Aorta (tissue), 5 donors: ENCODE measurements at regions not wholly inside any gene's neighbourhood (a gene's known extent, or its start where the extent isn't known, plus 50 kb on each side); places are given as distances from the start of the nearest gene placed in this dataset.

ENCODE experiments used
- ATAC-seq: fragments of 200-7000 bp; cut with Tn5 transposase; one replicate; pipeline ENCODE4 v1.9.1; 2022; ENCODE audit warnings: moderate library complexity; ENCODE audit not compliant: low FRiP score
- DNase-seq, 2 donors: peaks; one replicate each; pipeline ENCODE4 v3.0.0-alpha.2; 2020
- H3K27ac ChIP-seq, 2 donors: one replicate each; pipeline ENCODE4 v1.5.1; 2013; ENCODE audit warnings: low read length in 2 of 2, mild to moderate bottlenecking in 2 of 2, moderate library complexity in 2 of 2, control low read depth in 1 of 2, inconsistent platforms in 1 of 2, low read depth in 1 of 2
- H3K27me3 ChIP-seq, 2 donors: one replicate each; pipeline ENCODE4 v1.6.1; 2013; ENCODE audit warnings: control low read depth in 1 of 2, low read length in 1 of 2, mild to moderate bottlenecking in 1 of 2, moderate library complexity in 1 of 2; ENCODE audit not compliant: insufficient read depth in 2 of 2, control insufficient read depth in 1 of 2
- H3K36me3 ChIP-seq, 2 donors: one replicate each; pipeline ENCODE4 v1.6.1; 2013; ENCODE audit warnings: control low read depth in 1 of 2, low read length in 1 of 2, mild to moderate bottlenecking in 1 of 2; ENCODE audit not compliant: insufficient read depth in 2 of 2, control insufficient read depth in 1 of 2
- H3K4me1 ChIP-seq, 2 donors: one replicate each; pipeline ENCODE4 v1.6.1; 2013; ENCODE audit warnings: low read length in 2 of 2, control low read depth in 1 of 2, mild to moderate bottlenecking in 1 of 2, moderate library complexity in 1 of 2; ENCODE audit not compliant: insufficient read depth in 2 of 2, control insufficient read depth in 1 of 2
- H3K4me3 ChIP-seq, 2 donors: one replicate each; pipeline ENCODE4 v1.5.1; 2013; ENCODE audit warnings: low read length in 2 of 2, control low read depth in 1 of 2, mild to moderate bottlenecking in 1 of 2
- H3K9me3 ChIP-seq: one replicate; pipeline ENCODE4 v1.6.1; 2013; ENCODE audit warnings: mild to moderate bottlenecking, low read length; ENCODE audit not compliant: control insufficient read depth
- WGBS, 2 donors: extraction: QIAGEN DNeasy Blood & Tissue Kit; methylation state at CpG; one replicate each; pipeline ENCODE4 v1.1.7; 2013; 5-methylcytosine and 5-hydroxymethylcytosine counted together
- intact Hi-C, 2 donors: fragments of 100-400 bp; cut with DNase I; formaldehyde crosslinking; loops; one replicate each; pipeline versions ENCODE4 v1.14.2 to v1.15.0; 2022
- donor health status: healthy with polysubstance abuse.
- donor health status: Bipolar disorder and iron deficiency.
- donor health status: DM: no; HTN: no; CAD: no.
- donor health status: DM: no; HTN: no; CAD: no.
- donor health status: DM: yes; HTN: yes; CAD: no.

DNA sequence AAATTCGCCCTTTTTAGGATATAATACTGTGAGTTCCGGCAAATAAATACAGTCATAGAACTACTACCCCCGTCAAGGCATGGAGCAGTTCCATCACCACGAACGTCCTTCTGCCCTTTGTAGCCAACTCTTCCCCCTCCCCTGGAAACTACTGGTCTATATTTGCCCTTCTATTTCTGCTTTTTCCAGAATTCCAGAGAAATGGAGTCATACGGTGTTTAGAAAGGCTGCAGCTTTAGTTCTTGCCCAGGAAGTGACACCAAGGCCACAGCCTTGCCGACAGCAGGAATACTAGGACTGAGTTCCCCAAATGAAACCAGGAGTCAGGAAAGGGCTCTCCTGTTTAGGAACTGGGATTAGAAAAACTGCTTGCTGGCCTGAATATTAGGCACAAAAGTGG is 291.2 kb downstream of the FAM43A start:
- DNase-seq: no peak

DNA sequence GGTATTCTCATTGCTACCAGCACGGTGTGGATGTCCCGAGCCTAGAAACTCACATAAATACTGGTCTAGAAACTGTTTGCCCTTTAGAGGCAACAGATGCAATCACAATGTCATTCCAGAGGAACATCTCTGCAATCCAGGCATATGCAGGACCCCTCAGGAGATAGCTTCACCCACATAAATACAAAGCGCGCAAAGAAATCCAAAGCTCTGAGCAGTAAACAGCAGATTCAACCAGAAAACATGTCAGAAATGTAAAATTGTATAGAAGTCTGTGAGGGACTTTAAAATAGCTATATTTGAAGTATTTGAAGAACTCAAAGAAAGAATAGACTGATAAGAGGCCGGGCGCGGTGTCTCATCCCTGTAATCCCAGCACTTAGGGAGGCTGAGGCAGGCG is 291.7 kb downstream of the FAM43A start:
- no peaks in the 10 kb centered on the region for H3K9me3 ChIP-seq
- DNase-seq (no peak), ATAC-seq (no peak)
- peak overlapping the region in 1 of 2 donors; percentile 32 for H3K27ac ChIP-seq
- no peak overlapping the region for H3K4me3 ChIP-seq
- intact Hi-C loops: loop anchor here (5.0 to 10.0 kb wide), 3 partner anchors 45 to 293 kb away; partner anchors contain the start of gene FAM43A (in 1 of the 2)
- H3K4me1 ChIP-seq: no peaks in the 10 kb centered on the region
- WGBS, 2 donors: 95 to 96% methylated on average over 8 of the region's 8 CpGs
- H3K27me3 ChIP-seq: no peaks in the 10 kb centered on the region
- no peaks in the 10 kb centered on the region for H3K36me3 ChIP-seq

More for the DNA sequence above, 291.2 kb downstream of the FAM43A start:
- Histone ChIP-seq H3K36me3 (no peaks in the 10 kb centered on the region), H3K9me3 (no peaks in the 10 kb centered on the region), H3K27ac (peak overlapping the region in 1 of 2 donors; percentile 32), H3K27me3 (no peaks in the 10 kb centered on the region), H3K4me1 (no peaks in the 10 kb centered on the region), H3K4me3 (no peak overlapping the region)
- intact Hi-C loops: loop anchor here (5.0 to 10.0 kb wide), 3 partner anchors 45 to 292 kb away; partner anchors contain the start of gene FAM43A (in 1 of the 2)
- 14 to 21% methylated on average over 7 of the region's 7 CpGs for WGBS, 2 donors
- peak; percentile 20 for ATAC-seq

DNA sequence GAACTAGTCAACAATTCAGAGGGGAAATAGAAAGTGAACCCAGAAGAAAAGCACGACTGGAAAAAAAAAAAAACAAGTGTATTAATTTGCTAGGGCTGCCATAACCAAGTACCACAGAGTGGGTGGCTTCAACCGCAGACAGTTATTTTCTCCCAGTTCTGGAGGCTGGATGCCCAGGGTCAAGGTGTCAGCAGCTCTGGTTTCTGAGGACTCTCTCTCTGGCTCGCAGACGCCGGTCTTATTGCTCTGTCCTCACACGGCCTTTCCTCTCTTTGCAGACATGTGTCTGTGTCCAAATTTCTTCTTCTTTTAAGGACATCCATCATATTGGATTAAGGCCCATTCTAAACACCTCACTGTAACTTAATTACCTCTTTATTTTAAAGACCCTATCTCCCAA is 291.8 kb downstream of the XXYLT1 start:
- Histone ChIP-seq H3K9me3 (no peaks in the 10 kb centered on the region), H3K4me1 (no peaks in the 10 kb centered on the region), H3K27me3 (no peaks in the 10 kb centered on the region), H3K4me3 (no peak overlapping the region), H3K27ac (no peak overlapping the region), H3K36me3 (no peaks in the 10 kb centered on the region)
- WGBS, 2 donors: 86 to 96% methylated on average over 6 of the region's 6 CpGs
- intact Hi-C loops: loop anchor here (5.0 to 10.0 kb wide), 3 partner anchors 47 to 294 kb away; partner anchors contain the start of gene FAM43A (in 1 of the 2)
- no peak for ATAC-seq
- no peak for DNase-seq

DNA sequence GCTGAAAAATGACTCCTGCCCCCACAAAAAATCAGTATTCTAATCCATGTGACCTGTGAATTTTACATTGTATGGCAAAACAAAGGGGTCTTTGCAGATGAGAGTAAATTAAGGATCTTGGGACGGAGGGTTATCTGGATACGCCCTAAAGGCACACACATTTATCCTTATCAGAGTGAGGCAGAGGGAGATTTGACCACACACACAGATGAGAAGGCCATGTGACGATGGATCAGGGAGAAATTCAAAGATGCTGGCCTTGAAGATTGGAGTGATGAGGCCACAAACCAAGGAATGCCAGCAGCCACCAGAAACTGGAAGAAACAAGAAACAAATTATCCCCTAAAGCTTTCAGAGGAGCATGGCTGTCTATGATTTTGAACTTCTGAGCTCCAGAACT is 288.5 kb downstream of the XXYLT1 start:
- Histone ChIP-seq H3K4me3 (no peak overlapping the region), H3K4me1 (no peaks in the 10 kb centered on the region), H3K36me3 (no peaks in the 10 kb centered on the region), H3K27ac (no peak overlapping the region), H3K27me3 (no peaks in the 10 kb centered on the region), H3K9me3 (no peaks in the 10 kb centered on the region)
- ATAC-seq: no peak
- 98% methylated on average over 3 of the region's 3 CpGs for WGBS, 2 donors
- no peak for DNase-seq
- intact Hi-C loops: loop anchor here in 1 of 2 donors (10.0 kb wide), 1 partner anchor 298 kb away; the partner anchor contains the start of gene FAM43A

DNA sequence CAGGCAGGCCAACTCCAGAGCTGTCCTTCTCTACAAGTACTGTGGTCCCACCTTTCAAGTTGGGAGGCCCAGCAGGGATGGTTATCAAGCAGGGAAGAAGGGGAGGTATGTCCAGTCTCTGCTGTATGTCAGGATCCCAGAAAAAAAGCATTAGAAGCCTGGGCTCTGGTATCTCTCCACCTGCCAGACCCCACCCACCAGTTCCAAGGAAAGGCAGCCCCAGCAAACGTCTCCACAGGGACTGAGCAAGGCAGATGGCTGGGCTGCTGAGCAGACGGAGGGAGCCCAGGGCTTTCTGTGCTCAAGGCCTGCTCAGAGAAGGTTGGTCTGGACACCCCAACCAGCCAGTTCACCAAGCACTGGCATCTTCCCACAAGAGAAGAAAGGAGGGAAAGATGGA is 287.8 kb downstream of the XXYLT1 start:
- Histone ChIP-seq H3K4me3 (no peak overlapping the region), H3K27ac (no peak overlapping the region), H3K9me3 (no peaks in the 10 kb centered on the region), H3K27me3 (no peaks in the 10 kb centered on the region), H3K4me1 (no peaks in the 10 kb centered on the region), H3K36me3 (no peaks in the 10 kb centered on the region)
- 92 to 94% methylated on average over 2 of the region's 2 CpGs for WGBS, 2 donors
- no peak for DNase-seq
- no peak for ATAC-seq
- intact Hi-C loops: loop anchor here in 1 of 2 donors (10.0 kb wide), 1 partner anchor 298 kb away; the partner anchor contains the start of gene FAM43A

DNA sequence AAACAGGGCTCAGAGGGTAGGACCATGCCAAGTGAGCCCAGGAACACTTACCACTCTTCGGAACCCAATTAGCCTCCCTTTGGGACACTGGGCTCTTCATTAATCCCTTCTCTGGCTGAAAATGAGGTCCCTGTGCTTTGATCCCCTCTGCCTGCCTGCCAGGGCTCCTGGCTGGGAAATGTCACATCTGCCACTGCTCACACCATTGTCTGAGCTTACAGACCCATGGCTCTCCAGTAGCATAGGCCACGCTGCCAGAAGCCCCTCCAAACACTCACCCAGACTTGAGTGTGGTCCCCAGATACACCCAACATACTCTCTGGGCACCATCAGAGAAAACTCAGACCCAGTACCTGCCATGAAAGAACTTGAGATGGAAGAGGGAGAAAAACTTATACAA is 287.3 kb downstream of the XXYLT1 start:
- ATAC-seq: no peak

DNA sequence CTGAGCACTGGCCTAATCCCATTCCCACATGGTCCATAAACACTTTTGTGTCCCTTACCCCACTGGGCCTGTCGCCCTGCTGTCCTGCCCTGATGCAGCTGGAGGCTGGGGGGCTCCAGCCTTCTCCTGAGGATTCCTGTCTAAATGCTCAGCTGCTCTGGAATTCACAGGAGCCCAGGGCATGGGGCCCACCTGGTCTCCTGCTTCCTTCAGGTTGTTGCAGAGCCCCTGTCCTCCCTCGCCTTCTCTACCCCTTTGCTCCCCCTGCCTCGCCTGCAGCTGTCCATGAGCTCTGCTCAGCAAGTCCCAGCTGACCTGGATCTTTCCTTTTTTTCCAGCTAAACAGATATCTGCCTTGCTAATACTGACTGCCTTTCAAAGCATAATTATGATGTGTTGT is 286.9 kb downstream of the XXYLT1 start:
- intact Hi-C loops: loop anchor here in 1 of 2 donors (10.0 kb wide), 1 partner anchor 299 kb away; the partner anchor contains the start of gene FAM43A
- H3K36me3 ChIP-seq: no peaks in the 10 kb centered on the region
- no peak for DNase-seq
- H3K4me3 ChIP-seq: no peak overlapping the region
- no peaks in the 10 kb centered on the region for H3K4me1 ChIP-seq
- H3K27ac ChIP-seq: no peak overlapping the region
- WGBS, 2 donors: 96 to 98% methylated on average over 3 of the region's 3 CpGs
- no peaks in the 10 kb centered on the region for H3K27me3 ChIP-seq
- no peaks in the 10 kb centered on the region for H3K9me3 ChIP-seq
- ATAC-seq: no peak

More for the DNA sequence above, 287.3 kb downstream of the XXYLT1 start:
- intact Hi-C loops: loop anchor here in 1 of 2 donors (10.0 kb wide), 1 partner anchor 299 kb away; the partner anchor contains the start of gene FAM43A
- Histone ChIP-seq H3K27me3 (no peaks in the 10 kb centered on the region), H3K36me3 (no peaks in the 10 kb centered on the region), H3K4me3 (no peak overlapping the region), H3K4me1 (no peaks in the 10 kb centered on the region), H3K9me3 (no peaks in the 10 kb centered on the region), H3K27ac (no peak overlapping the region)
- no peak for DNase-seq
- WGBS, 2 donors: 99 to 100% methylated on average over 2 of the region's 2 CpGs

DNA sequence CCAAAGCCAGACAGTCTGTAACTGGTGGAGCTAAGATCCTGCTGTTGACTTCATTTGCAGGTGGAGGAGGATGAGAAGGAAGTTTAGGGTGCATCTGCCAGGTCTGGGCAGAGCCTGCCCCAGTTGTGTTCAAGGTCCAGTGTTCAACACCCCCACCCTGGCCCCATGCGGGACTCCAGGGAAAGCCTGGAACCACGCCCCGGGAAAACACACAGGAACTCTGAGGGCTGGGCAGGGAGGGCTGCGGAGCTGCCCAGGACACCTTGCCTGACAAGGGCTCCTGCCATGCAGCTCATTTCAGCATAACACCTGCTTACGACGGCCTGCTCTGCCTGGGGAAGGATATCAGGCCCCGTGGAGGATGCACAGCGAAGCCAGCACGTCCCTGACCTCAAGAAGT is 286.3 kb downstream of the XXYLT1 start:
- intact Hi-C loops: loop anchor here in 1 of 2 donors (10.0 kb wide), 1 partner anchor 300 kb away; the partner anchor contains the start of gene FAM43A
- WGBS, 2 donors: 59 to 72% methylated on average over 9 of the region's 9 CpGs
- ATAC-seq (no peak), DNase-seq (no peak)
- H3K4me1 ChIP-seq: no peaks in the 10 kb centered on the region
- H3K9me3 ChIP-seq: no peaks in the 10 kb centered on the region
- no peak overlapping the region for H3K4me3 ChIP-seq
- H3K36me3 ChIP-seq: no peaks in the 10 kb centered on the region
- no peak overlapping the region for H3K27ac ChIP-seq
- H3K27me3 ChIP-seq: no peaks in the 10 kb centered on the region

DNA sequence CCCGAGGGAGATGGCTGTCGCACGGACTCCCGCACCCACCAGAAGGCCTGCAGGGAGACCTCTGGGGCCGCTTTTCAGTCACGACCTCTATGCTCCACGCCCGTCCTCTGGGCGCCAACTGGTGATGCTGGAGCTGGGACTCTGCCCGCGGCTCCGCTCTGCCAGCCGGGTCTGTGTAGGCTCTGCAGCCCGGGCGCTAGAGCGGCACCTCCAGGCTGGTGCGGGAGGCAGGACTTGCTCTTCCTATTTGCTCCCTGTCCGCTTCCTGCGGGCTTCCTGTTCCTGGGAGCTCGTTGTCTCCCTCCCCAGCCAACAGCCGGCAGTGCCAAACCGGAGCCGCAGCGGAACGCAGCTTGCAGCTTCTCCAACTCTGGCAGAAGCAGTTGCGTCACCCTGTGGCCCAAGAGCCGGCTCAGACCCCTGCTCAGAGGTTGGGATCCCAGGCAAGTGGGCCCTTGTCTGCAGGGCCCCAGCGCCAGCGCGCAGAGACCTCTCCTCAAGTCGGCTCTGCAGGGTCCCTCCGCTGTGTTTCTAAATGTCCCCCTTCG is 285.9 kb downstream of the XXYLT1 start:
- Histone ChIP-seq H3K27ac (no peak overlapping the region), H3K9me3 (no peaks in the 10 kb centered on the region), H3K36me3 (no peaks in the 10 kb centered on the region), H3K4me3 (no peak overlapping the region), H3K27me3 (no peaks in the 10 kb centered on the region), H3K4me1 (no peaks in the 10 kb centered on the region)
- ATAC-seq (peak; percentile 60), DNase-seq (peak; percentile 86 to 90)
- 30 to 33% methylated on average over 33 of the region's 33 CpGs for WGBS, 2 donors
- intact Hi-C loops: loop anchor here in 1 of 2 donors (10.0 kb wide), 1 partner anchor 300 kb away; the partner anchor contains the start of gene FAM43A
